ENCODE measurements at regions not wholly inside any gene's neighbourhood (a gene's known extent, or its start where the extent isn't known, plus 50 kb on each side); places are given as distances from the start of the nearest gene placed in this dataset.

- TF ChIP-seq LEF1 (IDR thresholded peaks at IDR 0.05; ENCODE audit: borderline replicate concordance) (no peak), ZNF384 (IDR thresholded peaks at IDR 0.05) (no peak), ARNT (IDR thresholded peaks at IDR 0.05) (no peak), L3MBTL2 (conservative IDR thresholded peaks at IDR 0.05) (no peak), TARDBP (IDR thresholded peaks at IDR 0.05) (no peak), FOXM1 (IDR thresholded peaks at IDR 0.05; ENCODE audit: borderline replicate concordance) (no peak), CTBP1 (IDR thresholded peaks at IDR 0.05; ENCODE audit: borderline replicate concordance) (no peak), FOXK2 (IDR thresholded peaks at IDR 0.05) (no peak), FOXA1 (IDR thresholded peaks at IDR 0.05) (no peak), ELF4 (IDR thresholded peaks at IDR 0.05) (no peak), PKNOX1 (IDR thresholded peaks at IDR 0.05) (no peak), SP1 (IDR thresholded peaks at IDR 0.05) (no peak), BHLHE40 (IDR thresholded peaks at IDR 0.05; ENCODE audit: borderline replicate concordance) (no peak), NFRKB (IDR thresholded peaks at IDR 0.05) (no peak), HDGF (IDR thresholded peaks at IDR 0.05; ENCODE audit: borderline replicate concordance) (no peak)
- POLR2A ChIA-PET: no interaction called here
- CTCF ChIA-PET: interaction anchor here (0.7 kb wide), 1 partner anchor 456 kb away, joined by 6 read pairs; no protein-coding TSS in a partner anchor
- no peak for DNase-seq (ENCODE audit: extremely low spot score)
Measured at GRCh38 chr6:4512051-4512471, 264.1 kb upstream of the CDYL start.

- DNase-seq (ENCODE audit: extremely low spot score): no peak
- TF ChIP-seq BHLHE40 (IDR thresholded peaks at IDR 0.05; ENCODE audit: borderline replicate concordance): no peak
- CTCF ChIA-PET: no interaction called here
- POLR2A ChIA-PET: no interaction called here
Measured at GRCh38 chr6:4511641-4512020, 264.6 kb upstream of the CDYL start.

- TF ChIP-seq NFRKB (IDR thresholded peaks at IDR 0.05) (no peak), HDGF (IDR thresholded peaks at IDR 0.05; ENCODE audit: borderline replicate concordance) (no peak), ELF4 (IDR thresholded peaks at IDR 0.05) (no peak), BHLHE40 (IDR thresholded peaks at IDR 0.05; ENCODE audit: borderline replicate concordance) (no peak), ZNF384 (IDR thresholded peaks at IDR 0.05) (no peak), FOXK2 (IDR thresholded peaks at IDR 0.05) (no peak)
- no peak for DNase-seq (ENCODE audit: extremely low spot score)
Measured at GRCh38 chr6:4510906-4511640, 265.1 kb upstream of the CDYL start.

GRCh38 chr6:4510317-4510716 lies 265.9 kb upstream of the CDYL start:
- ChIA-PET POLR2A (no interaction called here), CTCF (no interaction called here)
- TF ChIP-seq HDGF (IDR thresholded peaks at IDR 0.05; ENCODE audit: borderline replicate concordance): no peak
- TF ChIP-seq NFRKB (IDR thresholded peaks at IDR 0.05): no peak
- no peak for TF ChIP-seq TARDBP (IDR thresholded peaks at IDR 0.05)
- no peak for TF ChIP-seq SP1 (IDR thresholded peaks at IDR 0.05)
- no peak for TF ChIP-seq LEF1 (IDR thresholded peaks at IDR 0.05; ENCODE audit: borderline replicate concordance)
- TF ChIP-seq ZNF384 (IDR thresholded peaks at IDR 0.05): no peak
- no peak for TF ChIP-seq ARNT (IDR thresholded peaks at IDR 0.05)
- TF ChIP-seq ELF4 (IDR thresholded peaks at IDR 0.05): no peak
- no peak for TF ChIP-seq BHLHE40 (IDR thresholded peaks at IDR 0.05; ENCODE audit: borderline replicate concordance)
- TF ChIP-seq SUZ12 (IDR thresholded peaks at IDR 0.05): no peak
- TF ChIP-seq FOXK2 (IDR thresholded peaks at IDR 0.05): no peak
- TF ChIP-seq FOXA1 (IDR thresholded peaks at IDR 0.05): no peak
- no peak for TF ChIP-seq L3MBTL2 (conservative IDR thresholded peaks at IDR 0.05)
- TF ChIP-seq PKNOX1 (IDR thresholded peaks at IDR 0.05): no peak
- TF ChIP-seq FOXM1 (IDR thresholded peaks at IDR 0.05; ENCODE audit: borderline replicate concordance): no peak
- DNase-seq (ENCODE audit: extremely low spot score): no peak

More at GRCh38 chr6:4510906-4511640, 265.1 kb upstream of the CDYL start:
- CTCF ChIA-PET: no interaction called here
- POLR2A ChIA-PET: no interaction called here

GRCh38 chr6:4509506-4509905 lies 266.7 kb upstream of the CDYL start:
- ChIA-PET CTCF (no interaction called here), POLR2A (no interaction called here)
- TF ChIP-seq ELF4 (IDR thresholded peaks at IDR 0.05) (no peak), FOXK2 (IDR thresholded peaks at IDR 0.05) (no peak), SUZ12 (IDR thresholded peaks at IDR 0.05) (no peak), SP1 (IDR thresholded peaks at IDR 0.05) (no peak), PKNOX1 (IDR thresholded peaks at IDR 0.05) (no peak), ZNF384 (IDR thresholded peaks at IDR 0.05) (no peak), FOXM1 (IDR thresholded peaks at IDR 0.05; ENCODE audit: borderline replicate concordance) (no peak), TARDBP (IDR thresholded peaks at IDR 0.05) (no peak), NFRKB (IDR thresholded peaks at IDR 0.05) (no peak), BHLHE40 (IDR thresholded peaks at IDR 0.05; ENCODE audit: borderline replicate concordance) (no peak), ARNT (IDR thresholded peaks at IDR 0.05) (no peak)

GRCh38 chr6:4506792-4507191 lies 269.4 kb upstream of the CDYL start:
- no peak for TF ChIP-seq TARDBP (IDR thresholded peaks at IDR 0.05)
- TF ChIP-seq PKNOX1 (IDR thresholded peaks at IDR 0.05): no peak
- no peak for TF ChIP-seq FOXM1 (IDR thresholded peaks at IDR 0.05; ENCODE audit: borderline replicate concordance)
- no peak for TF ChIP-seq BHLHE40 (IDR thresholded peaks at IDR 0.05; ENCODE audit: borderline replicate concordance)
- no peak for TF ChIP-seq ELF4 (IDR thresholded peaks at IDR 0.05)
- no peak for TF ChIP-seq HDGF (IDR thresholded peaks at IDR 0.05; ENCODE audit: borderline replicate concordance)
- TF ChIP-seq LEF1 (IDR thresholded peaks at IDR 0.05; ENCODE audit: borderline replicate concordance): no peak
- TF ChIP-seq NFRKB (IDR thresholded peaks at IDR 0.05): no peak
- TF ChIP-seq SUZ12 (IDR thresholded peaks at IDR 0.05): no peak
- TF ChIP-seq FOXK2 (IDR thresholded peaks at IDR 0.05): no peak
- no peak for TF ChIP-seq ARNT (IDR thresholded peaks at IDR 0.05)
- TF ChIP-seq FOXA1 (IDR thresholded peaks at IDR 0.05): no peak
- TF ChIP-seq SP1 (IDR thresholded peaks at IDR 0.05): no peak
- no peak for DNase-seq (ENCODE audit: extremely low spot score)
- CTCF ChIA-PET: no interaction called here
- POLR2A ChIA-PET: no interaction called here

More at GRCh38 chr6:4509506-4509905, 266.7 kb upstream of the CDYL start:
- no peak for DNase-seq (ENCODE audit: extremely low spot score)

All from HEK293T (cell line).